OCI-LY7 (cell line): ENCODE measurements at regions not wholly inside any gene's neighbourhood (a gene's known extent, or its start where the extent isn't known, plus 50 kb on each side); places are given as distances from the start of the nearest gene placed in this dataset.
"Not testable (repeated sequence)": the region's sequence is repeated elsewhere in the genome, so short reads cannot be mapped to it uniquely, and the experiment has no call there.

Experiments
- BruUV-seq: library from RNA; stranded (reverse); fragments of 400-500 nt; replicated peaks from 2 replicates; lab custom pipeline; 2021; lab: Mats Ljungman, UMichigan
- CTCF ChIA-PET: fragments of 300-600 bp; sonication (Branson Sonifier 250); formaldehyde crosslinking; loops from one replicate; lab custom pipeline; 2022; ENCODE audit warnings: antibody characterized with exemption; ENCODE audit not compliant: unreplicated experiment; lab: Charles Lee
- POLR2A ChIA-PET: fragments of 300-600 bp; sonication (Branson Sonifier 250); formaldehyde crosslinking; loops from one replicate; lab custom pipeline; 2022; ENCODE audit warnings: antibody characterized with exemption; lab: Charles Lee
- DNase-seq: peaks from one replicate; pipeline ENCODE4 v3.0.0-alpha.2; 2015; ENCODE audit warnings: low spot score
- H2AFZ ChIP-seq: fragments of 200-600 bp; sonication (generic), shearing (Covaris generic); 2 replicates; pipeline ENCODE4 v1.6.1; 2014; ENCODE audit warnings: mild to moderate bottlenecking, antibody characterized with exemption, low read length, moderate library complexity
- H3K27ac ChIP-seq: fragments of 200-600 bp; sonication (generic); 2 replicates; pipeline ENCODE4 v1.5.1; 2014; ENCODE audit warnings: mixed run types, low read depth, mild to moderate bottlenecking, moderate library complexity, low read length, inconsistent platforms; ENCODE audit not compliant: poor library complexity, severe bottlenecking
- H3K36me3 ChIP-seq: fragments of 200-600 bp; sonication (generic); 2 replicates; pipeline ENCODE4 v1.6.1; 2014; ENCODE audit warnings: mild to moderate bottlenecking, antibody characterized with exemption, low read length, moderate library complexity, mixed read lengths; ENCODE audit not compliant: insufficient read depth
- H3K4me1 ChIP-seq: fragments of 200-600 bp; sonication (generic); 2 replicates; pipeline ENCODE4 v1.5.1; 2014; ENCODE audit warnings: mild to moderate bottlenecking, low read length; ENCODE audit not compliant: insufficient read depth, poor library complexity, severe bottlenecking
- H3K4me2 ChIP-seq: fragments of 200-600 bp; sonication (generic); 2 replicates; pipeline ENCODE4 v1.6.1; 2014; ENCODE audit warnings: mild to moderate bottlenecking, low read length
- H3K4me3 ChIP-seq: fragments of 200-600 bp; sonication (generic); 2 replicates; pipeline ENCODE4 v1.5.1; 2014; ENCODE audit warnings: mild to moderate bottlenecking, low read depth, low read length; ENCODE audit not compliant: poor library complexity, severe bottlenecking
- H3K79me2 ChIP-seq: fragments of 200-600 bp; sonication (generic); 2 replicates; pipeline ENCODE4 v1.6.1; 2016; ENCODE audit warnings: low read depth, mild to moderate bottlenecking, low read length, moderate library complexity, mixed read lengths; ENCODE audit not compliant: insufficient read depth
- H3K9me2 ChIP-seq: fragments of 200-600 bp; sonication (generic); 2 replicates; pipeline ENCODE4 v1.6.1; 2016; ENCODE audit warnings: mild to moderate bottlenecking, low read length, mixed read lengths; ENCODE audit not compliant: insufficient read depth
- H3K9me3 ChIP-seq: fragments of 200-600 bp; sonication (generic); 2 replicates; pipeline ENCODE4 v1.6.1; 2014; ENCODE audit warnings: mild to moderate bottlenecking, mixed run types, low read length, mixed read lengths
- H4K20me1 ChIP-seq: fragments of 200-600 bp; sonication (generic); 2 replicates; pipeline ENCODE4 v1.6.1; 2014; ENCODE audit warnings: mild to moderate bottlenecking, antibody characterized with exemption, low read length, moderate library complexity, mixed read lengths; ENCODE audit not compliant: insufficient read depth
- CTCF ChIP-seq: fragments of 200-600 bp; sonication (generic); conservative IDR thresholded peaks from 2 replicates; pipeline ENCODE4 v1.5.1; 2014; ENCODE audit warnings: mild to moderate bottlenecking, antibody characterized with exemption, low read length, moderate library complexity, mixed read lengths
- EZH2phosphoT487 ChIP-seq: fragments of 200-600 bp; sonication (generic); IDR thresholded peaks from 2 replicates; pipeline ENCODE4 v1.6.1; 2018; ENCODE audit warnings: low read depth, borderline replicate concordance, mild to moderate bottlenecking, mixed run types, antibody characterized with exemption, low read length, moderate library complexity, mixed read lengths
- intact Hi-C: fragments of 100-400 bp; cut with micrococcal nuclease; formaldehyde crosslinking; loops from one replicate; pipeline ENCODE4 v1.10.0; 2022; ENCODE audit not compliant: unreplicated experiment

- Histone ChIP-seq H3K4me1 (no peaks in the 10 kb centered on the region), H3K9me3 (no peaks in the 10 kb centered on the region), H3K36me3 (no peaks in the 10 kb centered on the region), H3K79me2 (no peaks in the 10 kb centered on the region), H3K4me3 (no peak overlapping the region), H3K9me2 (no peaks in the 10 kb centered on the region), H2AFZ (no peak overlapping the region), H3K27ac (no peak overlapping the region), H4K20me1 (no peaks in the 10 kb centered on the region), H3K4me2 (no peak overlapping the region)
- ChIA-PET CTCF (no interaction called here), POLR2A (no interaction called here)
- TF ChIP-seq EZH2phosphoT487 (no peak), CTCF (no peak)
- intact Hi-C loops: no loop called here
- DNase-seq: no peak
- BruUV-seq: no TSS peak
These were observed 771.6 kb downstream of the DIPK2A start for GRCh38 chr3:144743225-144743668.

- TF ChIP-seq EZH2phosphoT487 (no peak), CTCF (no peak)
- no TSS peak for BruUV-seq
- H3K4me3 ChIP-seq: no peak overlapping the region
- ChIA-PET POLR2A (no interaction called here), CTCF (no interaction called here)
- H3K36me3 ChIP-seq: no peaks in the 10 kb centered on the region
- intact Hi-C loops: no loop called here
- H3K9me3 ChIP-seq: no peaks in the 10 kb centered on the region
- H3K27ac ChIP-seq: no peak overlapping the region
- no peaks in the 10 kb centered on the region for H3K4me1 ChIP-seq
- no peak overlapping the region for H2AFZ ChIP-seq
- DNase-seq: no peak
- no peak overlapping the region for H3K4me2 ChIP-seq
- H4K20me1 ChIP-seq: no peaks in the 10 kb centered on the region
- no peaks in the 10 kb centered on the region for H3K79me2 ChIP-seq
- no peaks in the 10 kb centered on the region for H3K9me2 ChIP-seq
These were observed 772.9 kb downstream of the DIPK2A start for GRCh38 chr3:144744473-144744872.

DNA sequence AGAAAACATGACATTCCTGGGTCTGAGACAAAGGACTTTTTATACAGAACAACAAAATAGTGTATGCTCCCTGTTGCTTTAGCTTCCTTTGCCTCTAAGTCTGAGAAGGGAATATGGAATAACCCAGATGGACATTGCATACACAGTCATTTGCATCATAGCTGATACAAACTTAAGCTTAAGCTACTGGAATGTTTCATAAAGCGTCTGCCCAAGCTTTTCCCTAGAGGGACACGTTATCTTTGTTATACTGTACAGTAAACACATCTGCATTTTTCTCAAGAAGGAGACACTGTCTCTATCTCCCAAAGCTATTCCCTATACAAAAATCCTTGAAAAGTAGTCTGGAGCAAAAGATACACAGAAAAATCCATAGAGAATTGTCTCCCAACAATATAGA, 775.0 kb downstream of the DIPK2A start:
- no TSS peak for BruUV-seq
- H3K9me2 ChIP-seq: no peaks in the 10 kb centered on the region
- intact Hi-C loops: no loop called here
- H3K4me1 ChIP-seq: no peaks in the 10 kb centered on the region
- no peaks in the 10 kb centered on the region for H3K9me3 ChIP-seq
- DNase-seq: no peak
- no peaks in the 10 kb centered on the region for H3K36me3 ChIP-seq
- no peak overlapping the region for H3K27ac ChIP-seq
- no peaks in the 10 kb centered on the region for H3K79me2 ChIP-seq
- CTCF ChIA-PET: no interaction called here
- POLR2A ChIA-PET: interaction anchor here (0.6 kb wide), 1 partner anchor 1663 kb away, joined by 4 read pairs; no protein-coding TSS in a partner anchor
- H3K4me2 ChIP-seq: no peak overlapping the region
- H2AFZ ChIP-seq: no peak overlapping the region
- H4K20me1 ChIP-seq: no peaks in the 10 kb centered on the region
- no peak overlapping the region for H3K4me3 ChIP-seq
- TF ChIP-seq EZH2phosphoT487 (no peak), CTCF (no peak)

GRCh38 chr3:144749536-144750253, 778.1 kb downstream of the DIPK2A start:
- intact Hi-C loops, H3K4me3 ChIP-seq, H3K27ac ChIP-seq, H3K9me3 ChIP-seq, H3K4me1 ChIP-seq, POLR2A ChIA-PET, H3K79me2 ChIP-seq, DNase-seq, H4K20me1 ChIP-seq, H2AFZ ChIP-seq, H3K4me2 ChIP-seq, H3K36me3 ChIP-seq, BruUV-seq, CTCF ChIA-PET, H3K9me2 ChIP-seq: not testable (repeated sequence)
